Testis (tissue), 2 donors: ENCODE measurements at regions not wholly inside any gene's neighbourhood (a gene's known extent, or its start where the extent isn't known, plus 50 kb on each side); places are given as distances from the start of the nearest gene placed in this dataset.

Experiments used
- CTCF ChIP-seq, 3 experiments: fragments of 450-650 bp in 2 of 3; fragments of 200-600 bp in 1 of 3; sonication (generic) in 1 of 3; IDR thresholded peaks; one replicate each; pipeline ENCODE4 v1.5.1; 2016 to 2019; ENCODE audit warnings: antibody characterized with exemption in 3 of 3, mild to moderate bottlenecking in 2 of 3, moderate library complexity in 1 of 3
- POLR2A ChIP-seq: fragments of 450-650 bp; IDR thresholded peaks from one replicate; pipeline ENCODE4 v1.6.1; 2017; ENCODE audit warnings: antibody characterized with exemption, mild to moderate bottlenecking, moderate library complexity

GRCh38 chr10:120799849-120800248 lies 51.3 kb upstream of the WDR11 start:
- TF ChIP-seq CTCF (IDR thresholded peaks at IDR 0.05) (no peak), POLR2A (no peak)
